SK-N-DZ (cell line): ENCODE measurements at regions not wholly inside any gene's neighbourhood (a gene's known extent, or its start where the extent isn't known, plus 50 kb on each side); places are given as distances from the start of the nearest gene placed in this dataset.
"Not testable (repeated sequence)": the region's sequence is repeated elsewhere in the genome, so short reads cannot be mapped to it uniquely, and the experiment has no call there.

Experiments
- DNase-seq: peaks from one replicate; pipeline ENCODE4 v3.0.0-alpha.2; 2015; ENCODE audit warnings: low spot score

DNA sequence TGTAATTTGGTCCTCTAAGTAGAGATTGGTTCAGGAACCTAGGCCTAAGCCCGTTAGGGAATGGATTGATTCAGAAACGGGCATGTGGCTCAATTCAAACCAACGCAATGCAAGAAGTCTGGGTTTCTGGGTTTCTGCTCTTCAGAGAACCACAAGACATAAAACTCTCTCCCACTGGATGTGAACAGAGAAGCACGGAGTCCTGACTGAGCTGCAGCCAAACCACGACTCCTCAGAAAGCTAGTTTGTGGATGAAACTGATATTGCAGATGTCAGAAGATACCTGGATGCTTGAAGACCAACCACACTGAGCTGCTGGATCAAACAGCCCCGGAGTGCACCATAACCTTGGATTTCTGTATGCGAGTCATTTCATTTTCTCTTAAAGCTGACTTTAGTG, 50.0 kb downstream of the SOD2 start:
- no peak for DNase-seq

- DNase-seq: no peak
Observed at GRCh38 chr6:159642481-159642880, 50.6 kb downstream of the SOD2 start.

DNA sequence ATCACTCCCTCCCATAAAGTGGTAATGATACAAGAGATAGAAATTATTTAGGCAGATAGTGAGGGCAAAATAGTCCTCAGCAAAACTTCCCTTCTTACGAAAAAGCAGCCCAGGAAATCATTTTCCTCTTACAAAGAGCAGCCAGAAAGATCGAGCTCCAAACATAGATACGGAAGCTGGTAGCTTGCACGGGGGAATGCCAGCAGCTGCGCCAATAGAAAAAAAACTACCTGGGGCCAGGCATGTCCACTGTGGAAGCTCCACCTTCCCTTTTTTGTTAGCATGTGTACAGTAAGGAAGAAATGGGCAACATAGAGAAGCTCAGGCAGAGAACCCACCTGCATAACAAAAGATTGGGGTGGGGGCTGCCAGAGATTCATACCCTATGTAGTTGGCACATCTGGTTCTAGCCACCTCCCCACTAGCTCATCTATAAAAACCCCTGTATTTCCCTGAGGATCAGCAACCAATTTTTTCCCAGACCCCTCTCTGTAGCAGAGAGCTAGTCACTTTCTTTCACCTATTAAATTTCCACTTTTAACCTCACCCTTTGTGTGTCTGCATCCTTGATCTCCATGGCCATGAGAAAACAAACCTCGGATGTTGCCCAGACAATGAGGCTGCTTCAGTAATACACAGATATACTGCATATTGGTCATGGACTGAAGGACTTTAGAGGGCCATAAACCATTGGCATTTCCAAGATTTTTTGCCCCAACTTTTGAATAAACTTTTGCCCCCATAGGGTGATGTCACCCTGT, 52.1 kb downstream of the SOD2 start:
- DNase-seq: no peak

- DNase-seq: no peak
Observed at GRCh38 chr6:159640322-159640721, 52.7 kb downstream of the SOD2 start.

- no peak for DNase-seq
Observed at GRCh38 chr6:159639721-159640120, 53.3 kb downstream of the SOD2 start.

GRCh38 chr6:159633196-159633595, 59.8 kb downstream of the SOD2 start:
- DNase-seq: no peak

- no peak for DNase-seq
Observed at GRCh38 chr6:159631886-159632285, 61.2 kb downstream of the SOD2 start.

DNA sequence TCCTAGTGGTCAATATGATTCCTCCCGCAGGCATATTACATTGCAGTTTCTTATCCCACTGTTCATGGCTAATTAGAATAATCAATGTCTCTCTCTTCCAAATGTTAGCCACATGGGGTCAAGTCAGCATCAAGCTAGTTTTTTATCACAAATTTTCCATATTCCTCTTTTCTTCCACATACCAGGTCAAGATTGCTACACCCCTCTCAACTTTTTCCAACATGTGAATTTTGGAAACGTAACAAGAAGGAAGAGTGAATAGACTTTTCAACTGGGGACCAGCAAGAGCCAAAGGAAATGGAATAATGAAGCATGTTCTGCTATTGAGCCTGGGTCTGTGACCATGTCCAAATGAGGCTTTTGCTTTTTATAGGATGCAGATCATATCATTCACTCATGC, 65.1 kb downstream of the SOD2 start:
- no peak for DNase-seq

DNA sequence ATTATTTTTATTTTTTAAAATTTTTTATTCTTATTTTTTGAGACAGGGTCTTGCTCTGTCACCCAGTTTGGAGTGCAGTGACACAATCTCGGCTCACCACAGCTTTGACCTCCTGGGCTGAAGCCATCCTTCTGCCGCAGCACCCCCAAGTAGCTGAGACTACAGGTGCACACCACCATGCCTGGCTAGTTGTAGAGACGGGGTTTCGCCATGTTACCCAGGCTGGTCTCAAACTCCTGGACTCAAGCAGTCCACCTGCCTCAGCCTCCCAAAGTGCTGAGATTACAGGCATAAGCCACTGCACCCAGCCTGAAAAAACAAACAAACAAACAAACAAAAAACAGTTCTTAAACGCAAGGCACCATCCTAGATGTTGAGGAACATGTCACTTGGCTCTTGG, 66.5 kb downstream of the SOD2 start:
- not testable (repeated sequence) for DNase-seq

GRCh38 chr6:159623156-159623555, 69.9 kb downstream of the SOD2 start:
- no peak for DNase-seq

DNA sequence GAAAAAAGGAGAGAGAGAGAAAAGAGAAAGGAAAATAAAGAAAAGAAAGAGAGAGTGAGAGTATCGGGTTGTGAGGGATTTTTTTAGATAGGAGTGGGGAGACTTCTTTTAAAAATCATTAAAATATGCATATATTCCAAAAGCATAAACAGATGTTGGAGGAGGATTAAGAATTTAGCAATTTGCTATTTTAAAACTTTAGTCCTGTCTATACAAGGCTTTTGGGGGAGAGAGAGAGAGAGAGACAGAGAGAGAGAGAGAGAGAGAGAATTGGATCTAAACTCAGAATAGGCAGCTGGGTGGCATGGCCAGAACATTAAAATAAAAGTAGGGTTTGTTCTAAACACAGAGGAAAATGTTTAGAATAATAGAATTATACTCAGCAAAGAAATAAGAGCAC, 72.1 kb downstream of the SOD2 start:
- no peak for DNase-seq

- DNase-seq: no peak
Observed at GRCh38 chr6:159617444-159617843, 75.6 kb downstream of the SOD2 start.

- DNase-seq: no peak
Observed at GRCh38 chr6:159616456-159616855, 76.6 kb downstream of the SOD2 start.

- no peak for DNase-seq
Observed at GRCh38 chr6:159615918-159616317, 77.1 kb downstream of the SOD2 start.

DNA sequence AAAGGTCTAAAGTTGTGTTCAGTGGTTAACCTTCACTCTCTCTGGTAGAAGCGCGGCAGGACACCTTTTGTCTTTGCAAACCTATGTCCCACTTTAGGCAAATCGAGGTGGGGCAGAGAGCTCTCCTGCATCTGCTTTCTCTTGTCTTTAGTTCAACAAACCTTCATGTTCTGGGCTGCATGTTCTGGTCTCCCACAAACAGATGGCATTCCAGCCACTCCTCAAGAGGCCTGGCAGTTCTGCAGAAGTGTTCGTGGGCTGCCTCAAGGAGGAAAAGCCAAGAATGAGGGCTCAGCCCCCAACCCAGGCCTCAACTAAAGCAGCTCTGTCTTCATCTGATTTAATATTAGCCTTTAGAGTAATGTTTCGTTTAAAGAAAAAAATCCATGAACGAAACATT, 82.2 kb downstream of the SOD2 start:
- no peak for DNase-seq

GRCh38 chr6:159609652-159610178, 83.3 kb downstream of the SOD2 start:
- no peak for DNase-seq

- no peak for DNase-seq
Observed at GRCh38 chr6:159608961-159609651, 83.9 kb downstream of the SOD2 start.

DNA sequence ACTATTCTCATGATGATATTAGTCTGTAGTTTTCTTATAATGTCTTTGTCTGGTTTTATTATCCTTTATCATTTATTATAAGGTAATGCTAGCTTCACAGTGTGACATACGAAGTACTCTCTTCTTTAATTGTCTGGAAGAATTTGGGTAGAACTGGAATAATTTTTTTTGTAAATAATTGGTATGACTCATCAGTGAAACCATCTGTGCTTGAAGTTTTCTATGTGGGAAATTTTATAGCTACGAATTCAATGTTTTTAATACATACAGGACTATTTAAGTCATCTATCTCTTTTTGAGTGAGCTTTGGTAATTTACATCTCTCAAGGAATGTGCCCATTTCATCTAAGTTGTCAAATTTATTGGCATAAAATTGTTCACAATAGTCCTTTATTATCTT, 86.3 kb downstream of the SOD2 start:
- DNase-seq: no peak

DNA sequence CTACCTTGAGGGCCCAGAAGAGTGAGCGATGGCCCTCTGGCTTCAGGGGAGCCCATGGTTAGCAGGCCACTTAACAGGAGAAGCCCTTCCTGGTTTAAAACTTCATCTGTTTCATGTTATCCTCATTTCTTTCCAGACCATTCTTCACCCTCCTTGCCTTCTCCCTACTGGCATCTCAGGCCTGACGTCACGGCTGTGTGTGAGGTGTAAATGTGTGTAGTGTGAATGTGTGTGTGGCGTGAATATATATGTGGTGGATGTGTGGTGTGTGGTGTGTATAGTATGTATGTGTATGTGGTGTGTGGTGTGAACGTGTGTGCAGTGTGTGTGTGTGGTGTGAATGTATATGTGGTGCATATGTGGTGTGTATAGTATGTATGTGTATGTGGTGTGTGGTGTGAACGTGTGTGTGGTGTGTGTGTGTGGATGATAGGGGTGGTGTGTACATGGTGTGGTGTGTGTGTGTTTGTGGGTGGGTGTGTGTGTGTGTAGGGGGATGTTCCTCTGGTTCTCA, 88.5 kb downstream of the SOD2 start:
- DNase-seq: no peak

GRCh38 chr6:159602431-159603041, 90.5 kb downstream of the SOD2 start:
- no peak for DNase-seq

- DNase-seq: no peak
Observed at GRCh38 chr6:159601211-159601610, 91.8 kb downstream of the SOD2 start.

GRCh38 chr6:159595173-159595572, 97.9 kb downstream of the SOD2 start:
- no peak for DNase-seq

- DNase-seq: no peak
Observed at GRCh38 chr6:159594750-159595117, 98.3 kb downstream of the SOD2 start.
